ENCODE measurements at regions not wholly inside any gene's neighbourhood (a gene's known extent, or its start where the extent isn't known, plus 50 kb on each side); places are given as distances from the start of the nearest gene placed in this dataset.

GRCh38 chr9:19969721-19970120 lies 180.9 kb upstream of the SLC24A2 start:
- ATAC-seq (no peak), DNase-seq (no peak)
- intact Hi-C loops (cut with DNase I; ENCODE audit: low total_unique reads) = no loop called here
- Histone ChIP-seq H3K4me3 (no peak overlapping the region), H3K27me3 (no peaks in the 10 kb centered on the region), H3K4me1 (no peaks in the 10 kb centered on the region), H3K27ac (no peak overlapping the region), H3K36me3 (no peaks in the 10 kb centered on the region), H3K9me3 (no peaks in the 10 kb centered on the region)
- in situ Hi-C loops (cut with MboI; ENCODE audit: low sequenced_read_pairs in 4 of 4) = no loop called here
- TF ChIP-seq CTCF (IDR thresholded peaks at IDR 0.05 in 4 of 5, conservative IDR thresholded peaks at IDR 0.05 in 1 of 5) = no peak
- no peak for TF ChIP-seq POLR2A (IDR thresholded peaks at IDR 0.05)

- Histone ChIP-seq H3K9me3 (no peaks in the 10 kb centered on the region), H3K27ac (no peak overlapping the region), H3K4me1 (no peaks in the 10 kb centered on the region), H3K27me3 (no peaks in the 10 kb centered on the region), H3K36me3 (no peaks in the 10 kb centered on the region), H3K4me3 (no peak overlapping the region)
- DNase-seq = no peak
- no peak for TF ChIP-seq CTCF (IDR thresholded peaks at IDR 0.05 in 4 of 5, conservative IDR thresholded peaks at IDR 0.05 in 1 of 5)
- no peak for TF ChIP-seq POLR2A (IDR thresholded peaks at IDR 0.05)
- intact Hi-C loops (cut with DNase I; ENCODE audit: low total_unique reads) (no loop called here), in situ Hi-C loops (cut with MboI; ENCODE audit: low sequenced_read_pairs in 4 of 4) (no loop called here)
- ATAC-seq = no peak
These were observed 179.1 kb upstream of the SLC24A2 start for GRCh38 chr9:19967888-19968459.

DNA sequence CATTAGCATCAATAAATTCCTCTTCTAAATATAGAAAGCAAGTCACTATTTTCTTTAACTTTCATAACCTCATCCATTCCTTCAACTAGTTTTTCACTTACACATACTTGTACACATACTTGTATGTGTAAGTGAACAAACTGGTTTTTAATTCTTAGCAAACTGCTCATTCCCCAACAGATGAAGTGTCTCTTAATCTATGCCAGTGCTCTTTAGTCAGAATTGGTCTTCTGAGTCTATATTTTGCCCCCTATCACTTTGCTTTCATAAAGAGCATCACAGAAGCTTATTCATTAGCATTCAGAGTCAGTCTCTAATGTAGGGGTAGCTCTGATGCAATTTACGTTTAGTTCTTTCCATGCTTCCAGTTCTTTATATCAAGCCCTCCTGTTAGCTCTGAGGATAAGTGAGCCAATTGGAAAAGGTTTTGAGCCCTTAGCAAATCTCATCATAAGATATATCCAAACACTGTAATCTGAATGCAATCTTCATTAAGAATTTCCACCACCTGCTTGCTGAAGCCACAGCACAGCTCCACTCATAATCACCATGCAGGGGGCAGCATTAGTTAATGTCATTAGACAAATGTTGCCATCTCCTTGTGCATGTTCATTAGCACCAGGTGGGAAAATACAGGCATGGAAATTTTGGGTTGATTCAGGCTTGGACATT lies 178.5 kb upstream of the SLC24A2 start:
- in situ Hi-C loops (cut with MboI; ENCODE audit: low sequenced_read_pairs in 4 of 4) = no loop called here

DNA sequence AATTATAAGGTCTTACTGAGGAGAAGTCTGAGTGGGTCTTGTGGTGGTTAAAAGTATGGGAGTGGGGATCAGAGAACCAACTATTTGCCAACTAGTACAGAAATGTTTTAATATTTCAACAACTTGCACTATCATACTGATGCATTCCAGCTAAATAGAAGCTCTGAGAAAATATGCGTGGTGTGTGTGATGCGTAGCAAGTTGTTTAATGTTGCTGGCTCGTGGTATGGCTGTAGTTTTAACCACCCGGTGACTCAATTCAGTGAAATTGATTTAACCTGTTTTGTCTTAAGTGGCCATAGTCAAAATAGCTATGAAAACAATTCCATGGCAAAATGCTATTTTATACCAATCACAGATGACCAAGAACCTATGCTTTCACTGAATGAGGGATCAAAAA lies 176.5 kb upstream of the SLC24A2 start:
- intact Hi-C loops (cut with DNase I; ENCODE audit: low total_unique reads) (no loop called here), in situ Hi-C loops (cut with MboI; ENCODE audit: low sequenced_read_pairs in 4 of 4) (no loop called here)
- Histone ChIP-seq H3K27me3 (no peaks in the 10 kb centered on the region), H3K4me3 (no peak overlapping the region), H3K36me3 (no peaks in the 10 kb centered on the region), H3K27ac (no peak overlapping the region), H3K4me1 (no peaks in the 10 kb centered on the region), H3K9me3 (no peaks in the 10 kb centered on the region)
- DNase-seq (no peak), ATAC-seq (no peak)
- TF ChIP-seq CTCF (IDR thresholded peaks at IDR 0.05 in 4 of 5, conservative IDR thresholded peaks at IDR 0.05 in 1 of 5) = no peak
- TF ChIP-seq POLR2A (IDR thresholded peaks at IDR 0.05) = no peak

More for the DNA sequence above, 178.5 kb upstream of the SLC24A2 start:
- Histone ChIP-seq H3K27ac (no peak overlapping the region), H3K4me3 (no peak overlapping the region), H3K27me3 (no peaks in the 10 kb centered on the region), H3K9me3 (no peaks in the 10 kb centered on the region), H3K36me3 (no peaks in the 10 kb centered on the region), H3K4me1 (no peaks in the 10 kb centered on the region)
- intact Hi-C loops (cut with DNase I; ENCODE audit: low total_unique reads) = no loop called here
- TF ChIP-seq POLR2A (IDR thresholded peaks at IDR 0.05) (no peak), CTCF (IDR thresholded peaks at IDR 0.05 in 4 of 5, conservative IDR thresholded peaks at IDR 0.05 in 1 of 5) (no peak)
- DNase-seq = no peak
- ATAC-seq = no peak
